ENCODE measurements at regions not wholly inside any gene's neighbourhood (a gene's known extent, or its start where the extent isn't known, plus 50 kb on each side); places are given as distances from the start of the nearest gene placed in this dataset.

DNA sequence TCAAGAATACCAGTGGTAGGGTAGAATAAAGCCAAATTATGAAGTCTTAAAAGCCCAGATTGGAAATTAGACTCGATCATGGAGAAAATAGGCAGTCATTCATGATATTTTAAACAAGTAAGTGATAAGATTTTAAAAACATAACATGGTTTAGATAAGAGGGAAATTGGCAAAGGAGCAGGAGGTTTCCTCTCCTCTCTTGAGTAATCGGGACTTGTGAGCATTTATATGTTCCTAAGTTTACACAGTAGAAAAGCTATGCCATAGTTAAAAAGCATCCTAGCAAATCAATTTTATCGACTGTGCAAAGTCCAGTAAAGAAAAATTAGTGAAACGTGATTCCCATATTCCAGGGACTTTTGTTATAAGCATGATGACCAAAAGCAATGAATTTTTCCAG, 313.2 kb downstream of the AHR start (continued):
- TF ChIP-seq EEA1 (CRISPR knock-in tag; IDR thresholded peaks at IDR 0.05; ENCODE audit: borderline replicate concordance), result no peak
- no peak for TF ChIP-seq MXD4 (CRISPR knock-in tag; IDR thresholded peaks at IDR 0.05)
- TF ChIP-seq ZNF576 (CRISPR knock-in tag; IDR thresholded peaks at IDR 0.05), result no peak
- no peak for TF ChIP-seq ZNF660 (CRISPR knock-in tag; IDR thresholded peaks at IDR 0.05; ENCODE audit: borderline replicate concordance, low read depth)
- TF ChIP-seq, protein P1, sequence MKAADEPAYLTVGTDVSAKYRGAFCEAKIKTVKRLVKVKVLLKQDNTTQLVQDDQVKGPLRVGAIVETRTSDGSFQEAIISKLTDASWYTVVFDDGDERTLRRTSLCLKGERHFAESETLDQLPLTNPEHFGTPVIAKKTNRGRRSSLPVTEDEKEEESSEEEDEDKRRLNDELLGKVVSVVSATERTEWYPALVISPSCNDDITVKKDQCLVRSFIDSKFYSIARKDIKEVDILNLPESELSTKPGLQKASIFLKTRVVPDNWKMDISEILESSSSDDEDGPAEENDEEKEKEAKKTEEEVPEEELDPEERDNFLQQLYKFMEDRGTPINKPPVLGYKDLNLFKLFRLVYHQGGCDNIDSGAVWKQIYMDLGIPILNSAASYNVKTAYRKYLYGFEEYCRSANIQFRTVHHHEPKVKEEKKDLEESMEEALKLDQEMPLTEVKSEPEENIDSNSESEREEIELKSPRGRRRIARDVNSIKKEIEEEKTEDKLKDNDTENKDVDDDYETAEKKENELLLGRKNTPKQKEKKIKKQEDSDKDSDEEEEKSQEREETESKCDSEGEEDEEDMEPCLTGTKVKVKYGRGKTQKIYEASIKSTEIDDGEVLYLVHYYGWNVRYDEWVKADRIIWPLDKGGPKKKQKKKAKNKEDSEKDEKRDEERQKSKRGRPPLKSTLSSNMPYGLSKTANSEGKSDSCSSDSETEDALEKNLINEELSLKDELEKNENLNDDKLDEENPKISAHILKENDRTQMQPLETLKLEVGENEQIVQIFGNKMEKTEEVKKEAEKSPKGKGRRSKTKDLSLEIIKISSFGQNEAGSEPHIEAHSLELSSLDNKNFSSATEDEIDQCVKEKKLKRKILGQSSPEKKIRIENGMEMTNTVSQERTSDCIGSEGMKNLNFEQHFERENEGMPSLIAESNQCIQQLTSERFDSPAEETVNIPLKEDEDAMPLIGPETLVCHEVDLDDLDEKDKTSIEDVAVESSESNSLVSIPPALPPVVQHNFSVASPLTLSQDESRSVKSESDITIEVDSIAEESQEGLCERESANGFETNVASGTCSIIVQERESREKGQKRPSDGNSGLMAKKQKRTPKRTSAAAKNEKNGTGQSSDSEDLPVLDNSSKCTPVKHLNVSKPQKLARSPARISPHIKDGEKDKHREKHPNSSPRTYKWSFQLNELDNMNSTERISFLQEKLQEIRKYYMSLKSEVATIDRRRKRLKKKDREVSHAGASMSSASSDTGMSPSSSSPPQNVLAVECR (CRISPR knock-in tag; IDR thresholded peaks at IDR 0.05; ENCODE audit: borderline replicate concordance), result no peak
- peak; percentile 52; the same call in 1 of the 2 replicates for TF ChIP-seq GATAD2A (CRISPR knock-in tag; IDR thresholded peaks at IDR 0.05)
- TF ChIP-seq ZNF766 (CRISPR knock-in tag; IDR thresholded peaks at IDR 0.05; ENCODE audit: borderline replicate concordance), result no peak
- 0 out of 2 replicates have a peak, but pooled peaks have one; percentile 49 for TF ChIP-seq MIXL1 (CRISPR knock-in tag; IDR thresholded peaks at IDR 0.05)
- no peak for TF ChIP-seq MIER3 (CRISPR knock-in tag; IDR thresholded peaks at IDR 0.05; ENCODE audit: borderline replicate concordance)
- no peak for TF ChIP-seq GABPA (IDR thresholded peaks at IDR 0.05; ENCODE audit: low read depth, low read length)
- TF ChIP-seq GABPA (CRISPR knock-in tag; IDR thresholded peaks at IDR 0.05; ENCODE audit: low read depth), result no peak
- TF ChIP-seq NR2F2 (IDR thresholded peaks at IDR 0.05; ENCODE audit: borderline replicate concordance, low read depth), result no peak
- TF ChIP-seq MAFG (CRISPR knock-in tag; IDR thresholded peaks at IDR 0.05), result no peak
- TF ChIP-seq ZNF24 (IDR thresholded peaks at IDR 0.05), result no peak
- no peak for TF ChIP-seq ZFP41 (CRISPR knock-in tag; IDR thresholded peaks at IDR 0.05; ENCODE audit: borderline replicate concordance)
- peak; percentile 45; the same call in 1 of the 2 replicates for TF ChIP-seq HNF4A (CRISPR knock-in tag; IDR thresholded peaks at IDR 0.05)
- no peak for TF ChIP-seq ZMYM3 (CRISPR knock-in tag; IDR thresholded peaks at IDR 0.05)
- no peak for TF ChIP-seq SOX6 (IDR thresholded peaks at IDR 0.05)
- no peak for TF ChIP-seq SOX6 (CRISPR knock-in tag; IDR thresholded peaks at IDR 0.05)
- TF ChIP-seq BHLHE40 (IDR thresholded peaks at IDR 0.05; ENCODE audit: low read length), result 0 out of 2 replicates have a peak, but pooled peaks have one; percentile 17
- TF ChIP-seq ZNF335 (CRISPR knock-in tag; IDR thresholded peaks at IDR 0.05), result no peak
- no peak for TF ChIP-seq FUBP1 (CRISPR knock-in tag; IDR thresholded peaks at IDR 0.05; ENCODE audit: borderline replicate concordance)
- no peak for TF ChIP-seq TSC22D2 (CRISPR knock-in tag; IDR thresholded peaks at IDR 0.05; ENCODE audit: borderline replicate concordance)
- TF ChIP-seq, protein P2, sequence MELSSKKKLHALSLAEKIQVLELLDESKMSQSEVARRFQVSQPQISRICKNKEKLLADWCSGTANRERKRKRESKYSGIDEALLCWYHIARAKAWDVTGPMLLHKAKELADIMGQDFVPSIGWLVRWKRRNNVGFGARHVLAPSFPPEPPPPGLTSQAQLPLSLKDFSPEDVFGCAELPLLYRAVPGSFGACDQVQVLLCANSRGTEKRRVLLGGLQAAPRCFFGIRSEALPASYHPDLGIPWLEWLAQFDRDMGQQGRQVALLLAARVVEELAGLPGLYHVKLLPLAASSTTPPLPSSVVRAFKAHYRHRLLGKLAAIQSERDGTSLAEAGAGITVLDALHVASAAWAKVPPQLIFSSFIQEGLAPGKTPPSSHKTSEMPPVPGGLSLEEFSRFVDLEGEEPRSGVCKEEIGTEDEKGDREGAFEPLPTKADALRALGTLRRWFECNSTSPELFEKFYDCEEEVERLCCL (CRISPR knock-in tag; IDR thresholded peaks at IDR 0.05; ENCODE audit: borderline replicate concordance), result no peak
- no peak for TF ChIP-seq ZNF788 (CRISPR knock-in tag; IDR thresholded peaks at IDR 0.05; ENCODE audit: borderline replicate concordance)

All from HepG2 (cell line).